Naive B cell (primary cell): ENCODE measurements at regions not wholly inside any gene's neighbourhood (a gene's known extent, or its start where the extent isn't known, plus 50 kb on each side); places are given as distances from the start of the nearest gene placed in this dataset.

Source experiments
- ATAC-seq, 2 donors: fragments of 150-1000 bp; cut with Tn5 transposase; 2 replicates each; pipeline ENCODE4 v1.10.0; 2021; ENCODE audit warnings: low read depth in 2 of 2, mild to moderate bottlenecking in 2 of 2, moderate library complexity in 2 of 2
- DNase-seq: peaks from one replicate; pipeline ENCODE4 v3.0.0; 2022
- H3K27ac Mint-ChIP-seq, 6 donors: one replicate each; pipeline ENCODE4 v1.8.0; 2020 to 2022; ENCODE audit warnings: mild to moderate bottlenecking in 6 of 6, mixed read lengths in 6 of 6, moderate library complexity in 5 of 6, inconsistent platforms in 2 of 6
- H3K27me3 Mint-ChIP-seq, 3 donors: one replicate each; pipeline ENCODE4 v1.8.0; 2021 to 2022; ENCODE audit warnings: mixed read lengths in 3 of 3, mild to moderate bottlenecking in 1 of 3
- H3K36me3 Mint-ChIP-seq, 2 donors: one replicate each; pipeline ENCODE4 v1.8.0; 2020 to 2022; ENCODE audit warnings: mixed read lengths in 2 of 2, inconsistent platforms in 1 of 2, mild to moderate bottlenecking in 1 of 2
- H3K4me1 Mint-ChIP-seq, 3 donors: one replicate each; pipeline ENCODE4 v1.8.0; 2020 to 2022; ENCODE audit warnings: mixed read lengths in 3 of 3, inconsistent platforms in 1 of 3, mild to moderate bottlenecking in 1 of 3, moderate library complexity in 1 of 3
- H3K4me3 Mint-ChIP-seq, 8 donors: one replicate each; pipeline ENCODE4 v1.8.0; 2020 to 2022; ENCODE audit warnings: mild to moderate bottlenecking in 8 of 8, mixed read lengths in 8 of 8, moderate library complexity in 8 of 8, inconsistent platforms in 2 of 8
- H3K9me3 Mint-ChIP-seq, 7 donors: one replicate each; pipeline ENCODE4 v1.8.0; 2020 to 2022; ENCODE audit warnings: mixed read lengths in 7 of 7, mild to moderate bottlenecking in 5 of 7, inconsistent platforms in 2 of 7, moderate library complexity in 1 of 7

DNA sequence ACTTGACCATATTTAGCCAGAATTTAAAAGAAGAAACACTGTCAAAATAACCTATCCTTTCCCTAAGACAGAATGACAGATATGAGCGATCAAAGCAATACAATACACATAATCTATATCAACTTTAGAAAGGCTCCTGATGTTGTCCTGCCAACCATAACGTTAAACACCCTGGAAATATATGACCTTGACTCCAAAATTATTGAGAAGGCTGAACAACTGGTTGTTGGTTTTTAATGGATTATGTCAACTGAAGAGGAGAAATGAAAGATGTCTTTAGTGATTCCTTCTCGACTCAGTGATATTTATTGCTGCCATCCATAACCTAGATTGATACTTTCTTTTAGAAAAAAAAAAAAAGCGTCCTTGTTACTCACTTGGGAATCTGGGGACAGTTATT is 957.2 kb downstream of the SLITRK1 start:
- Mint-ChIP-seq H3K9me3 (peaks cover 0 to 5% (median 2%) of the 10 kb centered on the region in 7 donors), H3K4me1 (no peaks in the 10 kb centered on the region), H3K4me3 (no peak overlapping the region), H3K27me3 (no peaks in the 10 kb centered on the region), H3K36me3 (no peaks in the 10 kb centered on the region), H3K27ac (no peak overlapping the region)
- ATAC-seq, result no peak
- DNase-seq, result no peak

GRCh38 chr13:82917984-82918383 is 964.3 kb downstream of the SLITRK1 start:
- DNase-seq (no peak), ATAC-seq (no peak)
- Mint-ChIP-seq H3K4me1 (no peaks in the 10 kb centered on the region), H3K27me3 (no peaks in the 10 kb centered on the region), H3K9me3 (peaks cover 0 to 8% (median 2%) of the 10 kb centered on the region in 7 donors), H3K4me3 (no peak overlapping the region), H3K27ac (no peak overlapping the region), H3K36me3 (no peaks in the 10 kb centered on the region)

GRCh38 chr13:82912564-82912963 is 969.7 kb downstream of the SLITRK1 start:
- no peaks in the 10 kb centered on the region for H3K36me3 Mint-ChIP-seq

DNA sequence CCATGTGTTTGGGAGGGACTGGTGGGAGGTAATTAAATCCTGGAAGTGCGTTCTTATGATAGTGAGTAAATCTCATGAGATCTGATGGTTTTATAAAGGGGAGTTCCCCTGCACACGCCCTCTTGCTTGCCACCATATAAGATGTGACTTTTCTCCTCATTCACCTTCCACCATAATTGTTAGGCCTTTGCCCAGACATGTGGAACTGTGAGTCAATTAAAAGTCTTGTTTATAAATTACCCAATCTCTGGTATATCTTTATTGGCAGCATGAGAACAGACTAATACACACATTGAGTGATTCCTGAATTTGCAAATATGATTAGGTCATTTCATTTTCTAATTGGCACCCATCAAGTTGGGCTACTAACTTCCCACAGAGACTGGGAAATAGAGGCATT is 977.2 kb downstream of the SLITRK1 start:
- Mint-ChIP-seq H3K27me3 (no peaks in the 10 kb centered on the region), H3K4me3 (no peak overlapping the region), H3K27ac (no peak overlapping the region), H3K36me3 (no peaks in the 10 kb centered on the region), H3K4me1 (no peaks in the 10 kb centered on the region), H3K9me3 (peaks cover 0 to 6% (median 0%) of the 10 kb centered on the region in 7 donors)
- ATAC-seq, result no peak
- DNase-seq, result no peak

More at GRCh38 chr13:82912564-82912963, 969.7 kb downstream of the SLITRK1 start:
- no peak for DNase-seq
- Mint-ChIP-seq H3K4me1 (no peaks in the 10 kb centered on the region), H3K4me3 (no peak overlapping the region), H3K27me3 (no peaks in the 10 kb centered on the region), H3K9me3 (peaks cover 0 to 9% (median 3%) of the 10 kb centered on the region in 7 donors), H3K27ac (no peak overlapping the region)
- ATAC-seq, result no peak

DNA sequence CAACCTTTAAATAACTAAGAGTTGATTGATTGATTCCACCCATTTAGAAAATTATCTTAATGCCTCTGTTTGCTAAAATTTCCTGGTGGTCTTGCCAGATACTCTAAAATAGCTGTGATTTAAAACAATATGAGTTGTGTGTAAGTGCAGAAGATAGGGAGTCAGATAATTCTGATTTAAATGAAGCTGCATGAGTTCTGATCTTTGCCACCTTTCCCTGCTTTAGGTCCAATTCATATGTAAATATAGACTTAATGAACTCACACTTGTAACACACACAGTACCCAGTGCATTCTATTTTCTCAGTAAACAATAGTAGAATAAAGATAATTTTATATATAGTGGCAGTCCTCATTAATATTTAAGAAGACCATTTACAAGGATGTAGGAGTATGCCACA is 981.8 kb downstream of the SLITRK1 start:
- Mint-ChIP-seq H3K9me3 (peaks cover 0 to 11% (median 1%) of the 10 kb centered on the region in 7 donors), H3K4me1 (no peaks in the 10 kb centered on the region), H3K36me3 (no peaks in the 10 kb centered on the region), H3K27me3 (no peaks in the 10 kb centered on the region), H3K27ac (no peak overlapping the region), H3K4me3 (no peak overlapping the region)
- ATAC-seq (no peak), DNase-seq (no peak)

- ATAC-seq, result no peak
- no peak for DNase-seq
- Mint-ChIP-seq H3K27me3 (no peaks in the 10 kb centered on the region), H3K36me3 (no peaks in the 10 kb centered on the region), H3K27ac (no peak overlapping the region), H3K4me3 (no peak overlapping the region), H3K4me1 (no peaks in the 10 kb centered on the region), H3K9me3 (peaks cover 0 to 11% (median 0%) of the 10 kb centered on the region in 7 donors)
Observed at GRCh38 chr13:82898586-82898985, 983.7 kb downstream of the SLITRK1 start.

GRCh38 chr13:82879921-82880320 is 1002.4 kb downstream of the SLITRK1 start:
- Mint-ChIP-seq H3K36me3 (no peaks in the 10 kb centered on the region), H3K4me1 (no peaks in the 10 kb centered on the region), H3K9me3 (peaks cover 1 to 9% (median 6%) of the 10 kb centered on the region in 7 donors), H3K4me3 (no peak overlapping the region), H3K27ac (no peak overlapping the region), H3K27me3 (no peaks in the 10 kb centered on the region)
- no peak for ATAC-seq
- DNase-seq, result no peak

DNA sequence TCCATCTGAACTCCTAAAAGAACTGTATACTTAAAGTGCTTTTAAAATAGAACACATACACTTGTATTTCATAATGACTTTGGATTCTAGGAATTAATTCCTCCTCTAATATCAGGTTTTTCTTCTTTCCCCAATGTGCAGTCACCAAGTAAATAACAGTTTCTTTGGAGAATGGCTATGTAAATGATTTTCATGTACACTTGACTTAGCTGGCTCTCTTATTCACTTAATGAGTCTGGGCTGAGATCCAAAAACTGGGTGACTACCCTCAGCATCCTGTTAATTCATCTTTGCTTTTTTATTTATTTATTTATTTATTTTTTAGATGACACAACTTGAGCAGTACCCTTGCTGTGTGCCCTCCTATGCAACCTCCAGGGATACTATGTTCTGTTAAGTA is 1003.7 kb downstream of the SLITRK1 start:
- Mint-ChIP-seq H3K4me1 (no peaks in the 10 kb centered on the region), H3K36me3 (no peaks in the 10 kb centered on the region), H3K9me3 (peaks cover 1 to 9% (median 6%) of the 10 kb centered on the region in 7 donors), H3K27ac (no peak overlapping the region), H3K27me3 (no peaks in the 10 kb centered on the region), H3K4me3 (no peak overlapping the region)
- DNase-seq (no peak), ATAC-seq (no peak)

DNA sequence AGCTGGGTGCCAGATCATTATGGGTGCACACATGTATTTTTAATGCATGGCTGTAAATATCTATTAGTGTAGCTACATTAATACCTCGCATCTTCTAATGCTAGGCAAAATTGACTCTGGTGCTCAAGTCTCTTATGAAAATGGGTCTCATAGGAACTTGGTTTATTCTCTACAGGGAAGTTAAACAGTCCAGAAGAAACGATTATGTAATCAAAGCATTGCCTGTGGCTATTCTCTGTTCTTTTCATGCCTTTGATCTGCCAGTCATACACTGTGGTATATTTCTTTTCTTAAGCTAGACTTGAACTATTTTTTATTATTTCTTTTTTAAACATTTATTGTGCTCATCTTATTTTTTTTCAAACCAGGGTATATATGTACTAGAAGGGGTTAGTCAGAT is 1015.0 kb downstream of the SLITRK1 start:
- H3K36me3 Mint-ChIP-seq, result no peaks in the 10 kb centered on the region
- H3K4me1 Mint-ChIP-seq, result no peaks in the 10 kb centered on the region
- ATAC-seq, result no peak
- DNase-seq, result no peak
- H3K27ac Mint-ChIP-seq, result no peak overlapping the region
- peaks cover 0 to 7% (median 3%) of the 10 kb centered on the region in 7 donors for H3K9me3 Mint-ChIP-seq
- H3K27me3 Mint-ChIP-seq, result no peaks in the 10 kb centered on the region
- H3K4me3 Mint-ChIP-seq, result no peak overlapping the region

DNA sequence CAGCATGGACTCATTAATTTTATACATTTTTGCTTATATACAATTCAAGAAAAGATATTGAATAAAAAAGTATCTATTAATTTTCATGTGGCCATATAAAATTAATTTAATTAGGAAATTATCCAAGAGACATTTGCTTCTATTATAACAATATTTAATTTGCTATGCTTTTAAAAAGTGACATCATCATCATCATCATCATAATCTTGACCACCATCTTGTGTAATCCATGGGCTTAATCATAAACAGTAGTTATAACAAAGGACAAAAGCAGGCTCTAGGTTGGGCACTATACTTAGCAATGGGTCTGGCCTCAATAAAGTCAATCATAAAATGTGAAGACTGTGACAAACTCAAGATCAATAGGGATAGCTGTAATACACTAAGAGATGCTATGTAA is 1031.6 kb downstream of the SLITRK1 start:
- H3K27me3 Mint-ChIP-seq, result no peaks in the 10 kb centered on the region
- no peaks in the 10 kb centered on the region for H3K4me1 Mint-ChIP-seq
- DNase-seq (no peak), ATAC-seq (no peak)
- H3K27ac Mint-ChIP-seq, result no peak overlapping the region
- H3K9me3 Mint-ChIP-seq, result peaks cover 0 to 7% (median 3%) of the 10 kb centered on the region in 7 donors
- no peak overlapping the region for H3K4me3 Mint-ChIP-seq
- H3K36me3 Mint-ChIP-seq, result no peaks in the 10 kb centered on the region

GRCh38 chr13:82848766-82849165 is 1033.5 kb downstream of the SLITRK1 start:
- DNase-seq (no peak), ATAC-seq (no peak)
- H3K9me3 Mint-ChIP-seq, result peaks cover 0 to 6% (median 3%) of the 10 kb centered on the region in 7 donors
- H3K36me3 Mint-ChIP-seq, result no peaks in the 10 kb centered on the region
- H3K27ac Mint-ChIP-seq, result no peak overlapping the region
- no peak overlapping the region for H3K4me3 Mint-ChIP-seq
- H3K27me3 Mint-ChIP-seq, result no peaks in the 10 kb centered on the region
- H3K4me1 Mint-ChIP-seq, result no peaks in the 10 kb centered on the region

- Mint-ChIP-seq H3K27ac (no peak overlapping the region), H3K9me3 (peaks cover 0 to 4% (median 3%) of the 10 kb centered on the region in 7 donors), H3K27me3 (no peaks in the 10 kb centered on the region), H3K36me3 (no peaks in the 10 kb centered on the region), H3K4me1 (no peaks in the 10 kb centered on the region), H3K4me3 (no peak overlapping the region)
- ATAC-seq (no peak), DNase-seq (no peak)
Observed at GRCh38 chr13:82847595-82847994, 1034.7 kb downstream of the SLITRK1 start.

DNA sequence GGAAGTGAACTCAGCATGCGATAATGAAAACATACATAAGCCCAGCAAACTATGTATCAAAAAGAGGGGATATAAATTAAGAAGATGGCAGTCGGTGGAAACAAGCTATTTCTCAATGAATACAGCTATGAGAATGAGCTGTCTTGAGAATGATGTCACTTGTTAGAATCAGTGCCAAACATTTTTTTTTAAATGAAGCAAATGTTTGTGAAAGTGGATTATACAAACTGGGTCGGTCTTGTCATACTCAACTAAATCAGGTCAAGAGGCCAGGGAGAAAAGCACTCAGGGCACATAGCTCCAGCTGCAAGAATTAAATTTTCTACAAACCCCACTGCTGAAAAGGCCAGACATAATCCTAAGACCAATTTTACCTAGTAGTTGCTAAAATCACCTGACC is 1048.4 kb downstream of the SLITRK1 start:
- no peak overlapping the region for H3K4me3 Mint-ChIP-seq
- ATAC-seq (no peak), DNase-seq (no peak)
- peaks cover 0 to 9% (median 2%) of the 10 kb centered on the region in 7 donors for H3K9me3 Mint-ChIP-seq
- no peaks in the 10 kb centered on the region for H3K27me3 Mint-ChIP-seq
- H3K36me3 Mint-ChIP-seq, result no peaks in the 10 kb centered on the region
- no peak overlapping the region for H3K27ac Mint-ChIP-seq
- no peaks in the 10 kb centered on the region for H3K4me1 Mint-ChIP-seq

DNA sequence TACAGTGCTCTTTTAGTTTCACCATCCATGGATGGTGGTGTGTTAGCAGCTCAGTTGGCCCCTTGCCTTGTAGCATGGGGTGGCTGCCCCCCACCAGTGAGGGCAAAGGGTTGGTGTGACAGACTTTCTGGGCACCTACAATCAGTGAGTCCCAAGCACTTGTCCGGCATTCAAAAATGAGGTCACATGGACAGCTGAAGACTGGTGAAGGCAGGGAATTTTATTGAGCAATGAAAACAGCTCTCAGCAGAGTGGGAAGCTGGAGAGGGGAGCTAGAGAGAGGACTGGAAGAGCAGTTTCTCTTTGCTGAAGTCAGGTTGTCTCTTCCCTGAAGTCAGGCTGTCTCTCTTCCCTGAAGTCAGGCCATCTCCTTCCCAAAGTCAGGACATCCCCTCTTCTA is 1053.2 kb downstream of the SLITRK1 start:
- H3K27ac Mint-ChIP-seq, result no peak overlapping the region
- H3K4me1 Mint-ChIP-seq, result no peaks in the 10 kb centered on the region
- DNase-seq (no peak), ATAC-seq (no peak)
- no peak overlapping the region for H3K4me3 Mint-ChIP-seq
- peaks cover 0 to 14% (median 6%) of the 10 kb centered on the region in 7 donors for H3K9me3 Mint-ChIP-seq
- H3K27me3 Mint-ChIP-seq, result no peaks in the 10 kb centered on the region
- no peaks in the 10 kb centered on the region for H3K36me3 Mint-ChIP-seq

DNA sequence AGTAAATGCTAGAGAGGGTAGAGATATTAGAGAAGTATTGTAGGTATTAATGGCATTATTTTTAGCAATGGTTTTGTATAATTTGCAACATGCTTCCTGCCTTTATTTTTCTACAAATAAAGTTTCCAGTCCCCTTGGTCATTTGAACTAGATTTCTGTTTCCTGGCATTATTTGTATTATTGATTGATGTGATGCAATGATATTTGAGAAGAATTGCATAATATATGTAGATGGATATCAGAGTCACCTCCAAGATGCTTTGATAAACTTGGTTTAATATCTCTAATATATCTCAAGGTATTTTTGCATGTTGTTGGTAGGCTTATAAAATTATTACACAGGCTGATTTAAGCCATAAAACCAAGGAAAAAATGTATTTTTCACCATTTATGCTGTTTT is 1054.5 kb downstream of the SLITRK1 start:
- H3K9me3 Mint-ChIP-seq, result peaks cover 0 to 14% (median 4%) of the 10 kb centered on the region in 7 donors
- H3K36me3 Mint-ChIP-seq, result no peaks in the 10 kb centered on the region
- no peak overlapping the region for H3K4me3 Mint-ChIP-seq
- DNase-seq (no peak), ATAC-seq (no peak)
- H3K27me3 Mint-ChIP-seq, result no peaks in the 10 kb centered on the region
- no peaks in the 10 kb centered on the region for H3K4me1 Mint-ChIP-seq
- H3K27ac Mint-ChIP-seq, result no peak overlapping the region
